Erythroblast (primary cell): ENCODE measurements at regions not wholly inside any gene's neighbourhood (a gene's known extent, or its start where the extent isn't known, plus 50 kb on each side); places are given as distances from the start of the nearest gene placed in this dataset.

Experiments
- GATA1 ChIP-seq: IDR thresholded peaks from 2 replicates; pipeline ENCODE4 v1.6.1; 2011; ENCODE audit warnings: low read depth, mild to moderate bottlenecking, control low read depth, low read length, moderate library complexity
- POLR2A ChIP-seq: IDR thresholded peaks from 2 replicates; pipeline ENCODE4 v1.6.1; 2011; ENCODE audit warnings: mild to moderate bottlenecking, low read length

GRCh38 chr13:107018285-107018684 is 450.3 kb upstream of the ARGLU1 start:
- TF ChIP-seq POLR2A (no peak), GATA1 (no peak)
